HEK293T (cell line): ENCODE measurements at regions not wholly inside any gene's neighbourhood (a gene's known extent, or its start where the extent isn't known, plus 50 kb on each side); places are given as distances from the start of the nearest gene placed in this dataset.

Experiments
- BHLHE40 ChIP-seq: fragments of 450-650 bp; IDR thresholded peaks from 2 replicates; pipeline ENCODE4 v1.6.1; 2016; ENCODE audit warnings: mild to moderate bottlenecking, moderate library complexity, borderline replicate concordance
- FOXK2 ChIP-seq: fragments of 450-650 bp; IDR thresholded peaks from 2 replicates; pipeline ENCODE4 v1.6.1; 2016; ENCODE audit warnings: mild to moderate bottlenecking
- FOXM1 ChIP-seq: fragments of 450-650 bp; IDR thresholded peaks from 2 replicates; pipeline ENCODE4 v1.6.1; 2017; ENCODE audit warnings: mild to moderate bottlenecking, borderline replicate concordance
- HDGF ChIP-seq: fragments of 450-650 bp; IDR thresholded peaks from 2 replicates; pipeline ENCODE4 v1.6.1; 2017; ENCODE audit warnings: antibody characterized with exemption, borderline replicate concordance
- SP1 ChIP-seq: fragments of 450-650 bp; IDR thresholded peaks from 2 replicates; pipeline ENCODE4 v1.6.1; 2017

- TF ChIP-seq FOXK2 (no peak), HDGF (no peak), SP1 (no peak), BHLHE40 (no peak), FOXM1 (no peak)
These were observed 201.6 kb upstream of the NR3C2 start for GRCh38 chr4:148643851-148644250.
